ENCODE measurements at regions not wholly inside any gene's neighbourhood (a gene's known extent, or its start where the extent isn't known, plus 50 kb on each side); places are given as distances from the start of the nearest gene placed in this dataset.

GRCh38 chr7:80334196-80334595 lies 177.7 kb downstream of the GNAT3 start:
- H3K27ac ChIP-seq (ENCODE audit: low read length), result no peak overlapping the region
- no peaks in the 10 kb centered on the region for H3K9me2 ChIP-seq (replicated peaks; ENCODE audit: insufficient read depth, low read length)
- no peak overlapping the region for H3K9ac ChIP-seq (ENCODE audit: low read length)
- H4K20me1 ChIP-seq (ENCODE audit: insufficient read depth, low read length), result no peaks in the 10 kb centered on the region
- no peaks in the 10 kb centered on the region for H3K36me3 ChIP-seq (replicated peaks; ENCODE audit: insufficient read depth, low read length)
- no peak overlapping the region for H2AFZ ChIP-seq (ENCODE audit: low read length)
- H3K9me3 ChIP-seq (replicated peaks; ENCODE audit: insufficient read depth, low read length), result no peaks in the 10 kb centered on the region
- no peaks in the 10 kb centered on the region for H3K4me1 ChIP-seq (ENCODE audit: low read length)
- no peaks in the 10 kb centered on the region for H3K79me2 ChIP-seq (ENCODE audit: low read length)
- H3F3A ChIP-seq (ENCODE audit: insufficient read depth, low read length), result no peaks in the 10 kb centered on the region
- no peak for DNase-seq
- H3K27me3 ChIP-seq (replicated peaks; ENCODE audit: insufficient read depth, low read length), result no peaks in the 10 kb centered on the region
- H3K4me3 ChIP-seq (ENCODE audit: low read length), result no peak overlapping the region
- TF ChIP-seq EZH2phosphoT487 (IDR thresholded peaks at IDR 0.05; ENCODE audit: low read length), result no peak
- no peak for TF ChIP-seq CTCF (IDR thresholded peaks at IDR 0.05; ENCODE audit: low read length)
- no peak for TF ChIP-seq EZH2 (optimal IDR thresholded peaks at IDR 0.05; ENCODE audit: low read depth, low read length)
- no peak overlapping the region for H3K4me2 ChIP-seq (ENCODE audit: low read depth, low read length)

- Histone ChIP-seq H3K27ac (ENCODE audit: low read length) (no peak overlapping the region), H3K4me3 (ENCODE audit: low read length) (no peak overlapping the region), H3K4me1 (ENCODE audit: low read length) (no peaks in the 10 kb centered on the region), H3K79me2 (ENCODE audit: low read length) (no peaks in the 10 kb centered on the region), H3K27me3 (replicated peaks; ENCODE audit: insufficient read depth, low read length) (no peaks in the 10 kb centered on the region), H3K9ac (ENCODE audit: low read length) (no peak overlapping the region), H3K4me2 (ENCODE audit: low read depth, low read length) (no peak overlapping the region), H2AFZ (ENCODE audit: low read length) (no peak overlapping the region), H3K9me2 (replicated peaks; ENCODE audit: insufficient read depth, low read length) (no peaks in the 10 kb centered on the region), H4K20me1 (ENCODE audit: insufficient read depth, low read length) (no peaks in the 10 kb centered on the region), H3F3A (ENCODE audit: insufficient read depth, low read length) (no peaks in the 10 kb centered on the region), H3K36me3 (replicated peaks; ENCODE audit: insufficient read depth, low read length) (no peaks in the 10 kb centered on the region), H3K9me3 (replicated peaks; ENCODE audit: insufficient read depth, low read length) (no peaks in the 10 kb centered on the region)
- TF ChIP-seq EZH2phosphoT487 (IDR thresholded peaks at IDR 0.05; ENCODE audit: low read length) (no peak), EZH2 (optimal IDR thresholded peaks at IDR 0.05; ENCODE audit: low read depth, low read length) (no peak), CTCF (IDR thresholded peaks at IDR 0.05; ENCODE audit: low read length) (no peak)
- no peak for DNase-seq
These were observed 178.8 kb downstream of the GNAT3 start for GRCh38 chr7:80333040-80333439.

DNA sequence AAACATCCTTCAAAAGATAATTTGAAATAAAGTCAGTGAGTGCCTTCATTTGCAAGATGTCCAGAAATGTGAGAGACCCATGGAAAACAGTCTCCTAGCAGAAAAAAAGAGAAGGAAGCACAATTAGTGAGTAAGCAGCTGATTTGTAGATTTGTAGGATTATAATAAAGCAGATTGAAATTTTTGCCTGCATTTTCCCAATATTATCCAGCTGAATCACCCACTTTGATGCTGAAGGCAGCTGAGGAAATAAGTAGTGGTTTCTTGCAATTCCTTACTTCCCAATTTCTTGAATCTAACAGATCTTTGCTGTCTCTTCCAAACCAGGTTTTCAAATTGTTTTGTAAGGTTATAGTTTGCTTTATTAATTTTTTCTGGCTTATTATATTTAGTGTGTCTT lies 181.4 kb downstream of the GNAT3 start:
- H3K27ac ChIP-seq (ENCODE audit: low read length), result no peak overlapping the region
- H4K20me1 ChIP-seq (ENCODE audit: insufficient read depth, low read length), result no peaks in the 10 kb centered on the region
- H2AFZ ChIP-seq (ENCODE audit: low read length), result no peak overlapping the region
- TF ChIP-seq CTCF (IDR thresholded peaks at IDR 0.05; ENCODE audit: low read length) (no peak), EZH2 (optimal IDR thresholded peaks at IDR 0.05; ENCODE audit: low read depth, low read length) (no peak), EZH2phosphoT487 (IDR thresholded peaks at IDR 0.05; ENCODE audit: low read length) (no peak)
- no peaks in the 10 kb centered on the region for H3F3A ChIP-seq (ENCODE audit: insufficient read depth, low read length)
- no peaks in the 10 kb centered on the region for H3K9me3 ChIP-seq (replicated peaks; ENCODE audit: insufficient read depth, low read length)
- no peak for DNase-seq
- no peak overlapping the region for H3K9ac ChIP-seq (ENCODE audit: low read length)
- H3K9me2 ChIP-seq (replicated peaks; ENCODE audit: insufficient read depth, low read length), result no peaks in the 10 kb centered on the region
- no peaks in the 10 kb centered on the region for H3K79me2 ChIP-seq (ENCODE audit: low read length)
- no peak overlapping the region for H3K4me2 ChIP-seq (ENCODE audit: low read depth, low read length)
- H3K36me3 ChIP-seq (replicated peaks; ENCODE audit: insufficient read depth, low read length), result no peaks in the 10 kb centered on the region
- H3K4me3 ChIP-seq (ENCODE audit: low read length), result no peak overlapping the region
- no peaks in the 10 kb centered on the region for H3K4me1 ChIP-seq (ENCODE audit: low read length)
- no peaks in the 10 kb centered on the region for H3K27me3 ChIP-seq (replicated peaks; ENCODE audit: insufficient read depth, low read length)

Data from MM.1S (cell line).